NK-92 treated with Interleukin-12 subunit alpha and Interleukin-12 subunit beta, amount 100 ng/mL, for 24 hours (cell line): ENCODE measurements at regions not wholly inside any gene's neighbourhood (a gene's known extent, or its start where the extent isn't known, plus 50 kb on each side); places are given as distances from the start of the nearest gene placed in this dataset.

Source experiments
- DNase-seq: peaks from one replicate; lab custom pipeline; 2025; lab: John Stamatoyannopoulos, UW

GRCh38 chr2:121074293-121074932 is 210.6 kb downstream of the TFCP2L1 start:
- no peak for DNase-seq

GRCh38 chr2:121075006-121075551 is 209.9 kb downstream of the TFCP2L1 start:
- DNase-seq: no peak

- DNase-seq: no peak
These were observed 209.1 kb downstream of the TFCP2L1 start for GRCh38 chr2:121075641-121076497.

- DNase-seq: no peak
These were observed 208.5 kb downstream of the TFCP2L1 start for GRCh38 chr2:121076498-121076820.

- DNase-seq: peak; percentile 38
These were observed 208.0 kb downstream of the TFCP2L1 start for GRCh38 chr2:121076885-121077549.

- DNase-seq: no peak
These were observed 206.1 kb downstream of the TFCP2L1 start for GRCh38 chr2:121078899-121079298.

- DNase-seq: peak; percentile 20
These were observed 204.8 kb downstream of the TFCP2L1 start for GRCh38 chr2:121080013-121080772.

- no peak for DNase-seq
These were observed 203.3 kb downstream of the TFCP2L1 start for GRCh38 chr2:121081701-121082100.

GRCh38 chr2:121082191-121082590 is 202.8 kb downstream of the TFCP2L1 start:
- no peak for DNase-seq

- no peak for DNase-seq
These were observed 200.8 kb downstream of the TFCP2L1 start for GRCh38 chr2:121084130-121084680.

GRCh38 chr2:121085801-121086200 is 199.2 kb downstream of the TFCP2L1 start:
- DNase-seq: no peak

- no peak for DNase-seq
These were observed 198.6 kb downstream of the TFCP2L1 start for GRCh38 chr2:121086450-121086849.

GRCh38 chr2:121087117-121087516 is 197.9 kb downstream of the TFCP2L1 start:
- DNase-seq: no peak

GRCh38 chr2:121088251-121089165 is 196.5 kb downstream of the TFCP2L1 start:
- DNase-seq: no peak

- no peak for DNase-seq
These were observed 195.9 kb downstream of the TFCP2L1 start for GRCh38 chr2:121089166-121089510.

- DNase-seq: no peak
These were observed 194.8 kb downstream of the TFCP2L1 start for GRCh38 chr2:121090088-121090715.

- DNase-seq: no peak
These were observed 192.9 kb downstream of the TFCP2L1 start for GRCh38 chr2:121092095-121092494.

GRCh38 chr2:121093692-121094091 is 191.3 kb downstream of the TFCP2L1 start:
- DNase-seq: no peak

- DNase-seq: no peak
These were observed 190.9 kb downstream of the TFCP2L1 start for GRCh38 chr2:121094101-121094500.

- no peak for DNase-seq
These were observed 190.2 kb downstream of the TFCP2L1 start for GRCh38 chr2:121094845-121095244.
